HEK293T (cell line): ENCODE measurements at regions not wholly inside any gene's neighbourhood (a gene's known extent, or its start where the extent isn't known, plus 50 kb on each side); places are given as distances from the start of the nearest gene placed in this dataset.
"Not testable (repeated sequence)": the region's sequence is repeated elsewhere in the genome, so short reads cannot be mapped to it uniquely, and the experiment has no call there.

Experiments used
- CTCF ChIA-PET: fragments of 350-600 bp; formaldehyde crosslinking; extraction: SDS; loops from one replicate; lab custom pipeline; 2021; ENCODE audit warnings: antibody characterized with exemption, inconsistent platforms; lab: Yijun Ruan, JAX
- POLR2A ChIA-PET: fragments of 350-600 bp; formaldehyde crosslinking; extraction: SDS; loops from one replicate; lab custom pipeline; 2020; ENCODE audit warnings: antibody characterized with exemption, inconsistent platforms; lab: Yijun Ruan, JAX
- DNase-seq: peaks from one replicate; pipeline ENCODE4 v3.0.0; 2012; ENCODE audit warnings: mixed read lengths; ENCODE audit errors: extremely low spot score
- ARNT ChIP-seq: fragments of 450-650 bp; IDR thresholded peaks from 2 replicates; pipeline ENCODE4 v1.6.1; 2017; ENCODE audit warnings: mild to moderate bottlenecking
- BHLHE40 ChIP-seq: fragments of 450-650 bp; IDR thresholded peaks from 2 replicates; pipeline ENCODE4 v1.6.1; 2016; ENCODE audit warnings: mild to moderate bottlenecking, moderate library complexity, borderline replicate concordance
- CTBP1 ChIP-seq: fragments of 450-650 bp; IDR thresholded peaks from 2 replicates; pipeline ENCODE4 v1.6.1; 2016; ENCODE audit warnings: borderline replicate concordance
- ELF4 ChIP-seq: fragments of 450-650 bp; IDR thresholded peaks from 2 replicates; pipeline ENCODE4 v1.6.1; 2017; ENCODE audit warnings: antibody characterized with exemption
- FOXA1 ChIP-seq: fragments of 450-650 bp; IDR thresholded peaks from 2 replicates; pipeline ENCODE4 v1.6.1; 2016; ENCODE audit warnings: mild to moderate bottlenecking
- FOXK2 ChIP-seq: fragments of 450-650 bp; IDR thresholded peaks from 2 replicates; pipeline ENCODE4 v1.6.1; 2016; ENCODE audit warnings: mild to moderate bottlenecking
- FOXM1 ChIP-seq: fragments of 450-650 bp; IDR thresholded peaks from 2 replicates; pipeline ENCODE4 v1.6.1; 2017; ENCODE audit warnings: mild to moderate bottlenecking, borderline replicate concordance
- HDGF ChIP-seq: fragments of 450-650 bp; IDR thresholded peaks from 2 replicates; pipeline ENCODE4 v1.6.1; 2017; ENCODE audit warnings: antibody characterized with exemption, borderline replicate concordance
- L3MBTL2 ChIP-seq: fragments of 450-650 bp; conservative IDR thresholded peaks from 2 replicates; pipeline ENCODE4 v1.6.1; 2016; ENCODE audit warnings: mild to moderate bottlenecking
- LEF1 ChIP-seq: fragments of 450-650 bp; IDR thresholded peaks from 2 replicates; pipeline ENCODE4 v1.6.1; 2017; ENCODE audit warnings: mild to moderate bottlenecking, borderline replicate concordance
- NFRKB ChIP-seq: fragments of 450-650 bp; IDR thresholded peaks from 2 replicates; pipeline ENCODE4 v1.6.1; 2016; ENCODE audit warnings: mild to moderate bottlenecking, moderate library complexity
- SP1 ChIP-seq: fragments of 450-650 bp; IDR thresholded peaks from 2 replicates; pipeline ENCODE4 v1.6.1; 2017
- SUZ12 ChIP-seq: fragments of 450-650 bp; IDR thresholded peaks from 2 replicates; pipeline ENCODE4 v1.6.1; 2016; ENCODE audit warnings: mild to moderate bottlenecking
- TARDBP ChIP-seq: fragments of 450-650 bp; IDR thresholded peaks from 2 replicates; pipeline ENCODE4 v1.6.1; 2016
- ZNF384 ChIP-seq: fragments of 450-650 bp; IDR thresholded peaks from 2 replicates; pipeline ENCODE4 v1.6.1; 2016
- TF ChIP-seq, protein P1 (sequence below): fragments of 450-650 bp; IDR thresholded peaks from 2 replicates; pipeline ENCODE4 v1.6.1; 2016

- POLR2A ChIA-PET, result no interaction called here
- DNase-seq, result no peak
- TF ChIP-seq FOXA1 (no peak), ARNT (no peak), FOXK2 (no peak), TARDBP (no peak), HDGF (no peak), SP1 (no peak), LEF1 (no peak), ELF4 (no peak), SUZ12 (no peak), ZNF384 (no peak), NFRKB (no peak), FOXM1 (no peak), L3MBTL2 (no peak), BHLHE40 (no peak), CTBP1 (no peak)
- TF ChIP-seq, protein P1, sequence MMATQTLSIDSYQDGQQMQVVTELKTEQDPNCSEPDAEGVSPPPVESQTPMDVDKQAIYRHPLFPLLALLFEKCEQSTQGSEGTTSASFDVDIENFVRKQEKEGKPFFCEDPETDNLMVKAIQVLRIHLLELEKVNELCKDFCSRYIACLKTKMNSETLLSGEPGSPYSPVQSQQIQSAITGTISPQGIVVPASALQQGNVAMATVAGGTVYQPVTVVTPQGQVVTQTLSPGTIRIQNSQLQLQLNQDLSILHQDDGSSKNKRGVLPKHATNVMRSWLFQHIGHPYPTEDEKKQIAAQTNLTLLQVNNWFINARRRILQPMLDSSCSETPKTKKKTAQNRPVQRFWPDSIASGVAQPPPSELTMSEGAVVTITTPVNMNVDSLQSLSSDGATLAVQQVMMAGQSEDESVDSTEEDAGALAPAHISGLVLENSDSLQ, result no peak
- CTCF ChIA-PET, result no interaction called here
Measured at GRCh38 chr16:72455743-72456659, 284.0 kb upstream of the PMFBP1 start.

- CTCF ChIA-PET, DNase-seq, POLR2A ChIA-PET: not testable (repeated sequence)
Measured at GRCh38 chr16:72453856-72454255, 281.9 kb upstream of the PMFBP1 start.

DNA sequence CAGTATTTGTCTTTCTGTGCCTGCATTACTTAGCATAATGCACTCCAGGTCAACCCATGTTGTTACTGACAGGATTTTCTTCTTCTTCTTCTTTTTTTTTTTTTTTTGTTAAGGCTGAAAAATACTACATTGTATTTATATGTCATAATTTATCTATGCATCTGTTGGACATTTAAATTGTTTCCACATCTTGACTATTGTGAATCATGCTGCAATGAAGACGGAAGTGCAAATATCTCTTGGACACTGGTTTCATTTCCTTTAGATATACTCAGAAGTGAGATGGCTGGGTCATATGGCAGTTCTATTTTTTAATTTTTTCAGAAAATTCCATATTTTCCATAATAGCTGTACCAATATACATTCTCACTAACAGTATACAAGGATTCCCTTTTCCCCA is 272.7 kb upstream of the PMFBP1 start:
- ChIA-PET POLR2A (no interaction called here), CTCF (no interaction called here)
- TF ChIP-seq SUZ12, result no peak
- TF ChIP-seq FOXA1, result no peak
- no peak for TF ChIP-seq HDGF
- no peak for TF ChIP-seq L3MBTL2
- DNase-seq, result no peak

DNA sequence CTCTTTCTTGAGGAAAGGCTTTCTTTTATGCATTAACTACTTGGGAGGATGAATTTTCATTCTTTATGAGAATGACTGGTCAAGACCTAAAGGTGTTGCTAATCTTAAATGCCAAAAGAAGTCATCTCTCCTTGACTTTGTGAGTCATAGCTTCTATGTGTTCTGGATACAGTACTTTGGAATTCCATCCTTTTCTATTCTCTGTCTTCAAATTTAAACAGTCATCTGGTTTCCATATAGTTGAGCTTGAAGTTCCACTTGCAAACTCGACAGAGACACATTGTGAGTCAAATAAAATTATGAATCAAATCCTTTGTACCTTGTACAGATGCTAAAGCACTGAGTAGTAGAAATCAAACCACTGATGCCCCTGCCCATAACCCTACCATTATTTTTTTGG is 271.9 kb upstream of the PMFBP1 start:
- no peak for TF ChIP-seq SP1
- TF ChIP-seq CTBP1, result no peak
- no peak for TF ChIP-seq L3MBTL2
- no peak for TF ChIP-seq LEF1
- ChIA-PET CTCF (interaction anchor here (0.6 kb wide), 1 partner anchor 150 kb away, joined by 3 read pairs; no protein-coding TSS in a partner anchor), POLR2A (no interaction called here)
- no peak for DNase-seq

DNA sequence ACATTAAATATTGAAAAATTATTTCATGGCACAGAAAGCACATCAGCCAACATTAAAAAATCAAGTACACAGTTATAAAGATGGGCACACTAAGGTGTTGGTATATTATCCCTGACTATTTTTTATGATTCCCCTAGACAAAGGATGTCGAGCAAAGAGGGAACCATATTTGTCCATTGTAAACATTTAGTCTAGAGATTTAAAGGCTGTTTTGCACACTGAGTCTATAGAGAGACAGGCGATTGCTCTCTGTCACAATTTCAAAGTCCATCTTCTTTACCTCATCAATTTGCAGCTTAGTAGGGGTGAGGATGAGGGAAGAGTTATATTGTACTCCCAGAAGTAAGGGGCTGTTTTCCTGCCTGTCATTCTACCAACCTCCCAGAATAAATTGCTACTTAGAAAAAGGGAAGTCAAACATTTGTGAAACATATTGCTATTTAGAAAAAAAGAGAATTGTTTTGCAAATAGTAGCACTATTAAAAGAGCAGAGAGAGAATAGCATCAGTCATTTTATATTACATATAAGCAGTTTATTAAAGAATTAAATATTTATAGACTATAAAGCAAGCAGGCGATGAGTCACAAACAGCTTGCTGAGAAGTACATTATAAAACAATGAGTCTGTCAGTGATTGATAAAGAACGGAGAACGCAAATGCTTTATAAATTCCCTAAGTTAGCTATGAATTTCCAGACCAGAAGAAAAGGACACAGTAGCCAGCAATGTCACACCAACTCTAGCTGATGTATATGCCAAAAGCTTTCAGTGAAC is 270.6 kb upstream of the PMFBP1 start:
- no peak for DNase-seq
- ChIA-PET POLR2A (no interaction called here), CTCF (interaction anchor here (0.6 kb wide), 1 partner anchor 10 kb away, joined by 3 read pairs; no protein-coding TSS in a partner anchor)
- TF ChIP-seq L3MBTL2 (no peak), BHLHE40 (no peak)
- TF ChIP-seq, protein P1, result no peak

DNA sequence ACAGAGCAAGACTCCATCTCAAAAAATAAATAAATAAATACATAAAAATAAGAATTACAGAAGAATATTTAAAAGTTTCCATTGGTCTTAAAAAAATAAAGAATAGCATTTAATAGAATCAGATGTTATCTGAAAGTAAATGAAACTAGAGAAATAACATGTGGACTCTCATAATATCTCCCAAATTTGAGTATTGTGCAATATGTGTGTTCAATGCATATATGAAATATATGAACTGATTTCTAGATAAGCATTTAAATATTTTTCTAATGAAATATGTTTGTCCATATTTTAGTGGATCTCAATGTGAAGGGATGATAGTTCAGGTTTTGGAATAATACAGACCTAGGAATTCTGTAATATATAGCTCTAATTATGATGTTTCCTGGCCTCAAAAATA is 265.9 kb upstream of the PMFBP1 start:
- TF ChIP-seq ARNT (no peak), CTBP1 (no peak), FOXM1 (no peak), SP1 (no peak), ELF4 (no peak), BHLHE40 (no peak), SUZ12 (no peak), FOXA1 (no peak), ZNF384 (no peak), FOXK2 (no peak), TARDBP (no peak), LEF1 (no peak), NFRKB (no peak)
- TF ChIP-seq, protein P1, result no peak
- POLR2A ChIA-PET, result no interaction called here
- CTCF ChIA-PET, result no interaction called here
- no peak for DNase-seq

GRCh38 chr16:72434159-72434558 is 262.2 kb upstream of the PMFBP1 start:
- ChIA-PET POLR2A (no interaction called here), CTCF (no interaction called here)
- DNase-seq, result no peak
- TF ChIP-seq SP1 (no peak), HDGF (no peak), ELF4 (no peak), ARNT (no peak), CTBP1 (no peak), LEF1 (no peak), FOXA1 (no peak), TARDBP (no peak), L3MBTL2 (no peak), SUZ12 (no peak)
